RWPE1 (cell line): ENCODE measurements at regions not wholly inside any gene's neighbourhood (a gene's known extent, or its start where the extent isn't known, plus 50 kb on each side); places are given as distances from the start of the nearest gene placed in this dataset.

ENCODE experiments used
- CTCF ChIA-PET: fragments of 350-600 bp; sonication (Branson Sonifier 250); formaldehyde crosslinking; extraction: SDS; loops from one replicate; lab custom pipeline; 2021; lab: Yijun Ruan, JAX
- POLR2A ChIA-PET: fragments of 400-600 bp; formaldehyde crosslinking; extraction: SDS; loops from one replicate; lab custom pipeline; 2020; ENCODE audit warnings: antibody characterized with exemption; ENCODE audit not compliant: low non-redundant PET; lab: Yijun Ruan, JAX
- DNase-seq: peaks from one replicate; pipeline ENCODE4 v3.0.0; 2012; ENCODE audit warnings: low spot score
- H3K27ac ChIP-seq: fragments of 450-650 bp; 2 replicates; pipeline ENCODE4 v1.5.1; 2017
- TF ChIP-seq, protein P1 (sequence below): fragments of 450-650 bp; conservative IDR thresholded peaks from 2 replicates; pipeline ENCODE4 v1.5.1; 2017; ENCODE audit warnings: low read depth, mild to moderate bottlenecking

DNA sequence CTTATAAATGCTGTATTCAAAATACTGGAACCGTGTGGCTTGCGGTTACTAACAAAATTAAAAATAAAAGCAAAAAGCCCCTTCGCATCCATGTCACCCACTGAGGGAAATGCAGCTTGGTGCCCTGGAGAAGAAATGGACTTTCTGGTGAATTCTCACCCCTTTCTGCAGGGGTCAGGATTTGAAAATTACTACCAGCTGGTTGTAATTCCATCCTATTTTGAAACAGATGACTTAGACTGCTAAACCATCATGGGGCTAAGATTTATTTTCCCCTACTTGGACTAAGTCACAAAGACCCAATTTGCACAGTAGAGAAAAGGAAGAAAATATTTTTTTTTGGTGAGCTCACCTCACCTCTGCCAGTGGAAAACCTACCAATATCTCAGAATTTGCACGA is 111.4 kb upstream of the MYOCD start:
- no peak for DNase-seq
- TF ChIP-seq, protein P1, sequence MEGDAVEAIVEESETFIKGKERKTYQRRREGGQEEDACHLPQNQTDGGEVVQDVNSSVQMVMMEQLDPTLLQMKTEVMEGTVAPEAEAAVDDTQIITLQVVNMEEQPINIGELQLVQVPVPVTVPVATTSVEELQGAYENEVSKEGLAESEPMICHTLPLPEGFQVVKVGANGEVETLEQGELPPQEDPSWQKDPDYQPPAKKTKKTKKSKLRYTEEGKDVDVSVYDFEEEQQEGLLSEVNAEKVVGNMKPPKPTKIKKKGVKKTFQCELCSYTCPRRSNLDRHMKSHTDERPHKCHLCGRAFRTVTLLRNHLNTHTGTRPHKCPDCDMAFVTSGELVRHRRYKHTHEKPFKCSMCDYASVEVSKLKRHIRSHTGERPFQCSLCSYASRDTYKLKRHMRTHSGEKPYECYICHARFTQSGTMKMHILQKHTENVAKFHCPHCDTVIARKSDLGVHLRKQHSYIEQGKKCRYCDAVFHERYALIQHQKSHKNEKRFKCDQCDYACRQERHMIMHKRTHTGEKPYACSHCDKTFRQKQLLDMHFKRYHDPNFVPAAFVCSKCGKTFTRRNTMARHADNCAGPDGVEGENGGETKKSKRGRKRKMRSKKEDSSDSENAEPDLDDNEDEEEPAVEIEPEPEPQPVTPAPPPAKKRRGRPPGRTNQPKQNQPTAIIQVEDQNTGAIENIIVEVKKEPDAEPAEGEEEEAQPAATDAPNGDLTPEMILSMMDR = no peak
- CTCF ChIA-PET = no interaction called here
- no peak overlapping the region for H3K27ac ChIP-seq
- POLR2A ChIA-PET = no interaction called here

DNA sequence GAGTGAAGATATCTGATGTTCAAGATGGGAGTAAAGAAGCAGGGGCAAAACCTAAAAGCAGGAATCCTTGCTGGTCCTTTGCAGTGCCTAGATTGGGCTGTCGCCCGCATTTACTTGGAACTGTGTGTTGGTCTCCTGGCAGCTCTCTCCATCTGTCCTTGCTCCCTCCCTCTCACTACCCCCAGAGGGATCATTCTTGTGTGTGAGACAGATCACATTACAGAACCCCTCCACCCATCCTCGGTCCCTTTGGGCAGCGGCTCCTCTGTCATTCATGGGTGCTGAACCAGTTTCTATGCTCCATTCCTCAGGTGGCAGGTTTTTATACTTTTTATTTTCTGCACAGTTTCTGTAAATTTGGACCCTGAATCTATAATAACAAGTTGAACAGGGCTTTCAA is 99.4 kb upstream of the MYOCD start:
- H3K27ac ChIP-seq = no peak overlapping the region
- TF ChIP-seq, protein P1 = no peak
- no peak for DNase-seq
- POLR2A ChIA-PET = no interaction called here
- CTCF ChIA-PET = no interaction called here

DNA sequence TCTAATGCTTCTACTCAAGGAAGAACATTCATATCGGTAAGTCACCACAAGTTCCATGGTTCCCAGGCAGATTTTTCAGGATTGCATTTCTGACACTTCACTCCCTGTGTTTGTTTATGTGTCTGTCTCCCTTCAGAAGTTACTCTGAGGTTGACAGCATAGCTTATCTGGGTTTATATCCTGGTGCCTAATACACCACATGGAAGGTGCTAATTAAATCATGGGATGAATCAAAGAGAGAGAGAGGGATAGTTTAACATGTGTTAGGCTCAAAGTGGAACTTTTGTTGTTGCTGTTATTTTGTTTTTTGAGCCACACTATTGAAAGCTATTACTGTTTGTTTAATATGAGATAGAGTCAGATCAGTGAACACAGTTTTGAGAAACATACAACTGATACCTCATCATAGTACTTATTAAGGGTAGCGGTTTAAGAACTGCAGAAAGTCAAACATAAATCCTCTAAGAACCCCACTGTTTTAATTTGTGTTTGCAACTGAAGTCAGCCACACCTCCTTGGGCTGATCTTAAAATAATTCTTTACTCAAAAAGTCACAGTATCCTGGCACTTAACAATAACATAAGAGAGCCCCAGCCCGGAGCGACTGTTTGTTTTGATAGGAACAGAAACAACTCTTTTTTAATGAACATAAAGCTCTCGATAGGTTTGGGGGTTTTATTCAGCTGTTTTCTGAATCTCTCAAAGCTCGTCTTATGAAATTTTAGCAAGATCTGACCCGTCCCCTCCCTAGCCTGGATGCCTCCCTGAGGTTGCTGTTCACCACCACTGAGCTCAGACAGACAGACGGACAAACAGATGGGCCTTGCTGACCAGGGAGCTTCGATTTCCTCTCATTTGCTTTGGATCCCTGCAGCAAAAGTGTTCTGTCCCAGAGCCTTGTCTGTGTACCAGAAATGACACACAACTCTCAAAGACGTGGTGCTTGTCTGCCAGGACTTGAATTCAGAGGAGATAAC is 98.3 kb upstream of the MYOCD start:
- CTCF ChIA-PET = no interaction called here
- POLR2A ChIA-PET = no interaction called here
- DNase-seq = no peak
- TF ChIP-seq, protein P1 = no peak
- H3K27ac ChIP-seq = no peak overlapping the region

DNA sequence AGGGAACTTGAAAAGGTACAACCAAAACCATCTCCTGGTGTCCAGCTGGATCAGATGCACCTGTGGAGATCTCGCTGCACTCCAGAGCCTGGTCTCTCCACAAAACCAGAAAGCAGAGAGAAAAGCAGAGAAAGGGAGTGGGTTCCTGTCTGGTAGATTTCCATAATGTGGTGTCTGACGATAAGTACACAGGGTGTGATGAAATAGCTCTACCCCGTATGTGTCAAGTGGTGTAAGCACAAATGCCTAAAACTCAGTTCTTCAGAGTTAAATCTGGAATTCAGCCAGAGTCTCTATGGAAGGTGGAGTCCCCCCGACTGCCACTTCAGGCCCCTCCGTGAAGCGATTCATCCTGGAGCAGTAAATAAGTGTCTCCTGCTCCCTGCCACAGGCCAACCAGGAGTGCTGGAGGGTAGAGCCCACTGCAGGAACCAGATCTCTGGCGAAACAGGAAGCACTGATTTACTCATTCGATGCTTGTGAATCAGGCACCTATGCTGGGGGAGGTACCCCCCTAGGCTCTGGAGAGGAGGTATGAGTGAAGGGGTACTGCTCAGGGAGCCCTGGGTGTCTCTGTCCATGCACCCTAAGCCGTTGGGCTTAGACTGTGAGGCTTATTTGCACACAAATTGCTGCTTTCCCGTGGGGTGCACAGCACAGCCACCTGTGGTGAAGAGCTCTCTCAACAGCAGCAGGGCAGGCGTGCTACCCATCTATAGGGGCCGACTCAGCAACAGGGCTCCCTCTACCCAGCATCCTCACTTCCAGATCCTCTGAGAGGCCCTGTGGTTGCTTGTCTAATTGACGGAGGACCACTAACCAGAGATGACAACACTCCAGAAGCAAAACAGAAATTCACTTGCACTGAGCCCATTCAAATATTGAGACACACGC is 97.1 kb upstream of the MYOCD start:
- ChIA-PET CTCF (no interaction called here), POLR2A (no interaction called here)
- H3K27ac ChIP-seq = no peak overlapping the region
- DNase-seq = no peak
- TF ChIP-seq, protein P1 = no peak

DNA sequence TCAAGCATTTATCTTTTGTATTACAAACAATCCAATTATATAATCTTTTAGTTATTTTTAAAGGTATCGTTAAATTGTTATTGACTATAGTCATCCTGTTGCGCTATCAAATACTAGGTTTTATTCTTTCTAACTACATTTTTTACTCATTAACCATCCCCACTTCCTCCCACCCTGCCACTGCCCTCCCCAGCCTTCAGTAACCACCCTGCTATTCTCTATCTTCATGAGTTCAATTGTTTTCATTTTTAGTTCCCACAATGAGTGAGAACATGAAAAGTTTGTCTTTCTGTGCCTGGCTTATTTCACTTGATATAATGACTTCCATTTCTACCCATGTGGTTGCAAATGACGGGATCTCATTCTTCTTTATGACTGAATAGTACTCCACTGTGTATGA is 94.1 kb upstream of the MYOCD start:
- DNase-seq = no peak
- ChIA-PET POLR2A (no interaction called here), CTCF (no interaction called here)
- no peak overlapping the region for H3K27ac ChIP-seq
- TF ChIP-seq, protein P1 = no peak

DNA sequence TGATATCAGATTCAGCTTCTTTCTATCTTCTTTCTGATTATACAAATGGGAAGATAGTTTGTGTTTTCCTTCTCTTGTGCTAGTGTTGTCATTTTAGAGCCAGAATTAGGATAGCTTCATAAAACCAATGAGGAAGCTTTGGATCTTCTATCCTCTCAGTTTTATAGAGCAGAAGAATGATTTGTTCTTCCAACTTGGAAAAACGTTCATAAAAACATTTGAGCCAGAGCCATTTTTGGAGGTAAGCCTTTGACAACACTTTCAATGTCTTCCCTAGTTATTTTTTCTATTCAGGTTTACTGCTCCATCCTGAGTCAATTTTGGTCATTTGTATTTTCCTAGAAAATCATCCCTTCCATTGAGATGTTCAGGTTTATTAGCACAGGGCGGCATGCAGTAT is 91.2 kb upstream of the MYOCD start:
- H3K27ac ChIP-seq = no peak overlapping the region
- ChIA-PET CTCF (no interaction called here), POLR2A (no interaction called here)
- no peak for DNase-seq
- TF ChIP-seq, protein P1 = no peak
